NOMO-1 treated with dmso at 0.1 percent for 144 hours (cell line): ENCODE measurements at regions not wholly inside any gene's neighbourhood (a gene's known extent, or its start where the extent isn't known, plus 50 kb on each side); places are given as distances from the start of the nearest gene placed in this dataset.

Experiments used
- DNase-seq: peaks from one replicate; lab custom pipeline; 2025; ENCODE audit not compliant: unreplicated experiment; lab: John Stamatoyannopoulos, UW

DNA sequence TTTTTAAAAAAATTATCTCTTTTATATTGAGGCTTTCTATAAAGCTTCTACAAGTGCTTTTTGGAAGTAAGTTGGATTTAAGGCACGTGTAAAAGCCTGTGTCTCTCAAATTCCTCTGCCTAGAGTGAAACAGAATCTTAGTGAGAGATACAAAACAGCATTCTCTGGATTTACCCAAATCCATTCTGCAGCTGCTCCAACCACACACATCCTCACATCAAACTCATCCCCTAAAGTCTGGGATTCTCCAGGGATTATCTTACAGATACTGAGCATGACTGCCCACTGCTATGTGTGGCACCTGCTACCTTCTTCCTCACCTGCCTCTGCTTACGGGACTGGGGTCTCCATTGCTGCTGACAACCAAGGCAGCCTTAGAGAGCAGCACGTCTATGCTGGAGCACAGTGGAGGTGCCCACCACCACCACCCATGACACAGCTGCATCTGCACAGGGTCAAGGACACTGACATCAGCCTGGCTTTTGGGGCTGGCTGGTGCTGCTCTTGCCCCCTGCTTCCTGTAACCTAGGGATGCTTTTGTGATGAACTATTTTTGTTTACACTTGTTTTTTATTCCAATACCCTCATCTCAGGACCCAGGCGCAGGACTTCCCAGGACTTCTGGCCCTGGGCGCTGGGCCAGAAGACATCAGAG lies 139.2 kb upstream of the NAMPT start:
- DNase-seq, result no peak

DNA sequence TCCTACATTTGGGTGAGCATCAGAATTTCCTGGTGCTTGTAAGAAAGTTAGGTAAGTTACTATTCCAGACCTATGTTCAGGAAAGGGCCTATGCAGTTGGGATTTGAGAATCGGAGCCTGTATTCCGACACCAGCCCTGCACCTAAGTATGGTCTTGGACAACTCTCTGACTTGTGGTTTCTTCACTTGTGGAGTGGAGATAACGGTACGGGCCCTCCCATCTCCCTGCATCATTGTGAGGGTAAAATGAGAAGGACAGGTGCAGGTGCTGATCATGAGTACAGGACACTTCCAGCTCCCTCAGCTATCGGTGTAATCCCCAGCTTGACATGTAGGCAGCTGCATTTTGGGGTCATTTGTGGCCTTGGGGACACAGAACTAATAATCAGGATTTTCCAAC lies 138.3 kb upstream of the NAMPT start:
- no peak for DNase-seq

DNA sequence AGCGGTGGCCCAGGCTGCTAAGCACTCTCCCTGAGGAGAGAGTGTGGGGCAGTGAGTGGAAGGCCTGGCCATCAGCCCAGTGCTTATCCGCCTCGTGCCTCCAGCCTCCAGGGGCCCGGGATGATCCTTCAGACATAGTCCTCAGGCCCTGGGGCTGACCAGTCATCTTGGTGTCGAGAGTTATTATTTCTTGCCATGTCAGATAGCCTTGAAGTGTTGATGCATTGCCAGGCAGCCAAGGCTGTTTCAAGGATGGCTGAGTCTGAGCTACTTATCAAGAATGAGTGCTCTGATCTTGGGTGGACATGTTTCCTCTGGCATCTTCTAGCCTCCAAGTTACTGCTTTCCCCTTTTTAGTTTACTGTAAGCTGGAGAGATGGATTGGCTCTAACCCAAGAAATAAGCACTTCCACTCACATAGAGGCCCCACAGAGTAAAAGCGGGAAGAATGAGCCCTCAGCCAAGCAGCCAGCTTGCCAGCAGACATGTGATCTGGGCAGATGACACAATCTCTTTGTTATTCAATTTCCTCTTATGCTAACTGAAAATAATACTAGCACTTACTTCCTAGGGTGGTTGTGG lies 136.5 kb upstream of the NAMPT start:
- peak; percentile 25 for DNase-seq

DNA sequence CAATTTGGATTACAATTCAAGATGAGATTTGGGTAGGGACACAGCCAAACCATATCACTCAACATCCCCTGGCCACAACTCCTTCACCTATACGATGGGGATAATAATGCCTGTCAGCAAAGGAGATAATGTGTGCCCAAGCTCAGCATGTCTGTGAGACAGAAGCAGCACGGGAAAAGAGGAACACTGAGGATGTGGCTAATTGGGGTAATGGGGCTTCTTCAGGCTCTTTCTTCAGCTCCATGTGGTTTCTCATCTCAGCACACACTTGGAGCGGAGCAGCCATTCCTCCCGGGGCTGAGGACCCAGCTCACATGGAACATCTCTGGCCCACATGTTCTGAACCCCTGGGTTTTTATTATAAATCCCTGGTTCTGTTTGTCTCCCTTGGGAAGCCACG lies 136.0 kb upstream of the NAMPT start:
- no peak for DNase-seq

DNA sequence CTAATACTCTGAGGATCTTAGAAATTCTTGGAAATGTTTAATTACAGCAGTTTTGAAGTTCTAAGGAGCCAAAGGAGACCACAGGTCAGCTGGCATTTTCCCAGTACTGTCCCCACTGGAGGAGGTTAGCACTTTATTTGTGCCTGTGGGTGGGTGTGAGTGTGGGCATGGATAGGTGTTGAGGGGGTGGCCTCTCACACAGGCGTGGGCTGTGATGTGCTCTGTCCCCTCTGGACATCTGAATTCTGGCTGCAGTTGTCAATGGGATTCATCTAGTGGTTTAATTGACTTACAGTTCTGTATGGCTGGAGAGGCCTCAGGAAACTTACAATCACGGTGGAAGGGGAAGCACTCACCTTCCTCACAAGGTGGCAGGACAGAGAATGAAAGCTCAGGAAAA lies 135.4 kb upstream of the NAMPT start:
- DNase-seq, result no peak

DNA sequence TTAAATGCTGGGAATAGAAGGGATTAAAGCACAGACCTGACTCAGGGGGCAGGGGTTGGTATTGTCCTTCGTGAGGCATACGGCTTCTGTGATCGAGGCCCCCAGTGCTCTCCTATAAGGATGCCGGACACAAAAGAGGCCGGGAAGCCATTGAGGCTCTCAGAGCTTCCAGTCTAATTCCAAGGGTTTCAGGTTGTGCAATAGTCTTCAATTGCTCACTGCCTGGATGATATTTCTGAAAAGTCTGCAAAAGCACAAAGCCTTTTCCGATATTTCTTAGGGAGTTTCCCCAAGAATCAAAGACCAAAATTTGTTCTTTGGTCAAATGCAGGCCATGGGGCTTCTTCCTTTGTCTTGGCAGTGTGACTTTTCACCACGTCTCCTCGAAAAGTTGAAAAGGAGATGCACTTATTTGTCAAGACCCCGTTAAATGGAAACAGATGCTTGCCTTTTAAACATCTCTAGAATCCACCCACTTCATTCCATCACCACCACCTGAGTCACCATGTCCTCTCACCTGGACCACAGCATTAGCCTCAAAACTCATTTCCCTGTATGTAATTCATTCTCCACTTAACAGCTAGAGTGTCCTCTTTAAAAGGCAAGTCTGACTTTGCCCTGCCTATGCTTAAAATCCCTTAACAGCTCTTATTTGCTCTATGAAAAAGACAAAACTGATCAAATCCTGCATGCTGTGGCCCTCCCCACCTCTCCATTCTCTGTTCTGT lies 134.8 kb upstream of the NAMPT start:
- DNase-seq, result no peak

DNA sequence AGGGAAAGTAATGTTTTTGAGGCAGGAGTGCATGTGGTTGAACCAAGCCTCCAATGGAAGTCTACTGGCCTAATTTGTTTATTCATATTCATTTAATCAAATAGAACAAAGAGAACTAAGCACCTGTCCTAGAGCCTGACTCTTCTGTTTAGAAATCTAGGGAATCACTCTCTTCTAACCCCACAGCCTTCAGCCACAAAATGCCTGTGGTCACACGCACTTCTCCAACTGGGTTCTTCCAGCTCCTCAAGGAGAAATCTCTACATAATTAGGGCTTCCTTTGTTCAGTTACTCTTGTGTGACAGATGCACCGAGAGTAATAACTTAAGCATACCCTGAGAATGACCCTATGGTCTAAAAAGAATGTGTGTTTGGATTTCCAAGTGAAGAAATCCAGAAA lies 133.7 kb upstream of the NAMPT start:
- no peak for DNase-seq

DNA sequence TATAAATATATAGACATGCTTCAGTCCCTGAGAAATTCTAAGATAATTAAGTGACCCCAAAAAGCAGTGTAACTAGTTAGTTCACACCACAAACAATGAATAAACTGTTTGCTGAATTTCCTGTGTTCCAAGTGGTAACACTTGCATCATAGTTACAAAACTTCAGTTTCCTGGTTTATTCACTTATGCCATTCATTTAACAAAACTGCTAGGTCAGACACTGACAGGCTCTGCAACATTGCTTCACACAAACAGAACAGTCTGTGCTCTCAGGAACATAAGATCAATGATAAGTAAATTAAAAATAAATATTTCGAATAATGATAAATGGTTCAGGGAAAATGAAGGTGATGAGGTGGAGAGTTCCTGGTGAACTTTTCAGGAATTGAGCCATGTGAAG lies 133.3 kb upstream of the NAMPT start:
- DNase-seq, result peak; percentile 23

DNA sequence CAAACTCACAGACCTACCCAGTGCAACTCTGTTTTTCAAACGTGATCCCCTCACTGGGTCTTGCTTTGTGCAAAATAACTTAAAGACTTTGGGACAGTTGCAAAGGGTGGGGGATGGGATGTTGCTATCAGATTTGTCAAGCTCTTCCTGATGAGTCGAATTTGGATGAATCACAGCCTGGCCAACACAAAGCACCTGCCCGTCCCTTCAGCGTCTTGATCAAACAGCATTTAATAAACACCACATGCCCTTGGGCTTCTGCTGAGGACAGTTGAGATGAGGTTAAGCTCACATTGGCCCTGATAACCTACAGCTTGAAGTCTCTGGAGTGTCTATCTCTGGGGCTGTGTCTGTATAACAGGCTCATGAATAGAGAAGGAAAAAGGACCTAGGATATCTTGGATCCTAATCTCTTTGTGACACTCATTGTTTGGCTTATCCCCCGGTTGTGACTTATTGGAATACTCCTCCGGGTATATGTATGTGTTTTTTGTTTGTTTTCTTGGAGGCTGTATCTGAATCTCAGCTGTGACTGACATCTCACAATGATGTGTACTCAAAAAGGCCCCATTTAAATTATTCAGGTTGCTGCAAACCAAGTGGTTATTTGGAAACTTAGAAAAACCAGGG lies 132.6 kb upstream of the NAMPT start:
- no peak for DNase-seq

DNA sequence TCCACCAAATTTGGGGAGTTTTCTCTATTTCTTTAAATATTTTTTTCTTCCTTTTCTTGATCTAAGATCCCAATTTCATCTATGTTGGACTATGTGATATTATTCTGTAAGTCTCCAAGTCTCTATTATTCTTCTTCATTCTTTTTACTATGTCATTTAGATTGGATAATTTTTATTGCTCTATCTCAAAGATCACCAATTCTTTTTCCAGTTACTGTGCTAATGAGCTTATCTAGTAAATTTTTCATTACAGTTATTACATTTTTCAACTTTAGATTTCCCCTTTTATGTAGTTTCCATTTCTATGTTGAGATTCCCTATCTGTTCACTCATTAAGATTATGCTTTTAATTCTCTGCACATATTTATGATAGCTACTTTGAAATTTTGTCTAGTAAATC lies 131.6 kb upstream of the NAMPT start:
- DNase-seq, result no peak

DNA sequence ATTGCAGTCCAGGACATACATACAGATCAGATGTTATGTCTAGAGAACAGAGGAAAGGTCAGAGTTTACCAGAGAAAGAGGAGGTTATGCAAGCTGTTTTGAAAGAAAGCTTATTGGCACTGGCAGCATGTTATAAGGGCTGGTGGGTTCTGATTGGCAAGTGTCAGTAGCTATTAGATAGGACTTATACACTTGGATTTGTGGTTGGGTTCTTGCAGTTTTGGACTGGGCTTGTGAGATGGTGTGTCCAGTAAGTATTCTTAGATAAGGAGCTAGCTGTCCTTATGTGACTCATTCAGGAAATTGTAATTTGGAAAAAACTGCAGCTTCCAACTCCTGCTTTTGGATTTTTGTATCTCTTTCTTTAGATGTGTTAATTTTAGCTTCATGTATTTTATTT lies 130.7 kb upstream of the NAMPT start:
- DNase-seq, result no peak

DNA sequence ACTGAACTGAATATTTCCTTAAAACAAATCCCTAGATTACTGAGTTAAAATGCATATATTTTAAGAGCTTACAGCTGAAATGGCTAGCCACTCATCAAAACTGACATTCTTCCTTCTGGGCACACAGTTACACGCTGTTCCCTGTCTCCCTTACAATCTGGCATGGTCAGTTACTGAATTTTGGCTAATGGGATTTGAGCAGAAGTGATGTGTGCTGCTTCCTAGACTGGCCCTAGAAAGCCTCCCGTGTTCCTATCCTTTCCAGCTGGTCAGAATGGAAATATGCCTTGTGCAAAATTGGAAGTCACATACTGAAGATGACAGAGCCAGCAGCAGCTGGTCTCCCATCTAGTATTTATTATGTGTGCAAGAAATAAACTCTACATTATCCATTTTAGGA lies 128.7 kb upstream of the NAMPT start:
- DNase-seq, result no peak

DNA sequence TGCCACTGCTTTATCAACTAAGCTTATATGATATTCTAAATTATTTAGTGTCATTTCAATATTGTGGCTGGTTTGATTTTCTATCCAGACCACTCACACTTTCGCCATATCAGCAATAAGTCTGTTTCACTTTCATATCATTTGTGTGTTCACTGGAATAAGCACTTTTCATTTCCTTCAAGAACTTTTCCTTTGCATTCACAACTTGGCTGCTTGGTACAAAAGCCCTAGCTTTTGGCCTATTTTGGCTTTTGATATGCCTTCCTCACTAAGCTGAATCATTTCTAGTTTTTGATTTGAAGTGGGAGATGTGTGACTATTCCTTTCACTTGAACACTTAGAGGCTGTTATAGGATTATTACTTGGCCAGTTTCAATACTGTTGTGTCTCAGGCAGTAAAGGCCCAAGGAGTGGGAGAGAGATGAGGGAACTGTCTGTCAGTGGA lies 120.9 kb upstream of the NAMPT start:
- DNase-seq, result no peak

DNA sequence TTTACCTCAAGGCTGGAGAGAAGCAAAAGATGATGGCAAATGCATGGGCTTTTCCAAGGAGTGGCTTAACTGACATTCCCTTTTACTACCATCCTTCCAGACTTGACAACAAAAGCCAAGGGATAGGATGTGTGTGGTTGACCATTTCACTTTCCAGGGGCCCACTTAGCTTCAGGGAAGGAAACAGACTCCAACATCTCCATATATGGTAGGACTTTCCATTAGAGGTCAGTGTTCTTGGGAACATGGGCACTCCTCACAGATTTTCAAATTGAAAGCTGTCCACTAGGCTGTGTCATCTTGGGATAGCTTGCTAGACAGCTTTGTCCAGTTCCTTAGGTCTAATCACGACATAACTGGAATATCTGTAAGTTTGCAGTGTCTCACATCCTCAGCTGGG lies 118.1 kb upstream of the NAMPT start:
- no peak for DNase-seq

DNA sequence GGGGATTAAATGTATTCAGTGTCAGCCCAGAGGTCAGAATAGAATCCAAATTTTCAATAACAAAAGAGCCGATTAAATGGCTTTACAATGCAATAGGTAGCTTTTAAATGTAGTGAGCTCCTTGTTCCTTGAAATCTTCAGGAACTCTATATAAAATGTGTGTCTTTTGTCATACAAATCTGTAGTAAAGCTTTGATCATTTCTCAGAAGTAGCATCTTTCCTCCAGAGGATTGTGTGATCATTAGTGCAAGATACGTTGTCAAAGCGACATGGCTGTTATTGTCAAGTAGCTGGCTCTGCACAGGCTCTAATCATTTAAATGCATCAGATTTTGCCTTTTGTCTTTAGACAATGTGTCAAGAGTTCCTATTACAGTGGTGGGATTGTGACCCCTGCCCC lies 116.1 kb upstream of the NAMPT start:
- DNase-seq, result no peak

DNA sequence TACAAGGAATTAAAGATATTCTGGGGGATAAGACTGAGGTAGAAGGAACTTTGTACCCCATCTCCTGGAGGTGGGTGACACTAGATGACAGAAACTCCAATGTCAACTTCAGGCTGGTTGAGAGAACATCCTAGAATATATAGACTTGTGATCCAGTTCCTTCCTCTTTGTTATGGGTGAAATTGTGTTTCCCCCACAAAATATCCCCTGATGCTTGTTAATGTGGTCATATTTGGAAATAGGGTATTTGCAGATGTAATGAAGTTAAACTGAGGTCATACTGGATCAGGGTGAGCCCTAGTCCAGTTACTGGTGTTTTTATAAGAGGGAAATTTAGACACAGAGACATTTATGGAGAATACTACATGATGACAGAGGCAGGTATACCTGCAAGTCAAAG lies 114.0 kb upstream of the NAMPT start:
- DNase-seq, result no peak

DNA sequence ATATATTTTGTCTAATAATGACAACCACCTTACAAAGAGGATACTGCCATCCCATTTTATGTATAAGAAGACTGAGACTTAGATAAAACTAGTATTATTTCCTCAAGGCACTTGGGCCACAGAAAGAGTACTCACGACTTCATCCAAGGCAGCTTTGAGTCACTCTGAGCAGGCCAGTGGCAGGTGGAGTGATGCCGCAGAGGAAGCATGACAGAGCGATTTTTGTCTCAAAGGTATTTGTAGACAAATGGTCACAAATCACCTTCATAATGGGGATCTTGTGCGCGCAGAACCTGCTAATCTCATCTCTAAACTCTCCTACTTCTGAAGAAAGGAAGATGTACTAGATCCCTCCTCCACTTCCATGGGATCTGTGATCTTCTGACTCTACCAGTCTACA lies 113.2 kb upstream of the NAMPT start:
- DNase-seq, result no peak

DNA sequence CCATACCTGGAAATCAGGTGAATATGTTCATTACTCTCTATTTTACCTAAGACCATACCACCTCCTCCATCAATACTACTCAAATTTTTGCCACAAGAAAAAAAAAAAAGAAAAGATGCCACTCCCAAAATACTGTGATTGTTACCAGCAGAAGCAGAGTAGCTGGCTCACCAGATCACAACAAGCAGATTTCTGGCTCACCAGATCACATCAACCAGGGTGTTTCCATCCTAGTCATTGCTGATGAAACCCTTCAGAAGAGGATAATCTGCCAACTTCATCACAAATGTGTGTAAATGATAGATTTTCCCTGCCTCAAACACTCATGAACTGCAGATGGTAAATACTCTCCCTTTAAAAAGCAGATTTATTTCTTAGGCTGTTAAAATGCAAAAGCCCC lies 109.7 kb upstream of the NAMPT start:
- no peak for DNase-seq

DNA sequence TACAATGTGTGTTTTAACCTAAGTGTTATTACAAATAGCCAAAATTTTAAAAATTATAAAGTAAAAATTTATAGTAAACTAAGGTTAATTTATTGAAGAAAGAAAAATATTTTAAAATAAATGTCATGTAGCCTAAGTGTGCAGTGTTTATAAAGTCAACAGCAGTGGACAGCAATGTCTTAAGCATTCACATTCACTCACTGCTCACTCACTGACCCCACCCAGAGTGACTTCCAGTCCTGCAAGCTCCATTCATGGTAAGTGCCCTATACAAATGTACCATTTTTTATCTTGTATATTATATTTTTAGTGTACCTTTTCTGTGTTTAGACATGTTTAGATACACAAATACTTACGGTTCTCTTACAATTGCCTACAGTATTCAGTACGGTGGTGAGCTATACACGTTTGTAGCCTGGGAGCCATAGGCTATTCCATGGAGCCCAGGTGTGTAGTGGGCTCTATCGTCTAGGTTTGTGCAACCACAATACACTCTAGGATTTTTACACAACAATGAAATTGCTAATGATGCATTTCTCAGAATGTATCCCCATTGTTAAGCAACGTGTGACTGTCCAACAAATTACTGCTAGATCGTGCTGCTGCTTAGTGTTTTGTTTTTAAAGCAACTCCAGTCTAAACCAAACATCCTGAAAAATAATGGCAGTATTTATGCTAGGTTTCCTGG lies 108.9 kb upstream of the NAMPT start:
- no peak for DNase-seq

DNA sequence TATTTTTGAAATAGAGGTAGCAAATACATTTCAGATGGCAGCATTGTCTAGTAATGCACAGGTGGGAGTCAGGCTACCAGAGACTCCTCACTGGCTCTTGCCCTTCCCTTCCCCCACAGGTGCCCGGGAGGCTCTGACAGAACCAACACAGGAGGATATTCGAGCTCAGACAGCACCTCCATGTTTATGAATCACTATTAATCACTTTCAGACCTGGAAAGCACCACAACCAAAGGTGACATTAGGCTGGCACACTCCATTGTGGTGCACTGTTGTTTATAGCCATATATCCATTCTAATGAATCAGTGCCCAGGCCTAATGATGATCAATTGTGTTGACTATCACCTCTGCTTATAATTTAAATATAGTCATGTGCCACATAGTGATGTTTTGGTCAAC lies 107.8 kb upstream of the NAMPT start:
- DNase-seq, result no peak

DNA sequence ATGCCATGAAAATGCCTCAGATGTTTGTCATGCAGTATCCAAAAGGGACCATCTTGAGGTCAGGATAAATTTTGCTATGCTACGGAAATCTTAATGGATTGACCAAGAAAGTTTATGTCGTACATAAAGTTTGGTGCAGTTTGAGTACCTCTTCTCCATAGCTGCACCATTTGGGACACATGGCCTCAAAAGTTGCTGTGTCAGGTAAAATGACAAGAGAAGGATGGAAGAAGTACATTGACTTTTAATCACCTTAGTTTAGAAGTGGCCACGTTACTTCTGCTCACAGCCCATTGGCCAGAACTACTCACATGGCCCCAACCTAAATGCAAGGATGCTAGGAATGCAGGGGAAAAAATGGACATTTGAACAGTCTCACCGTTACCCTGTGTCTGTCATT lies 107.4 kb upstream of the NAMPT start:
- no peak for DNase-seq

DNA sequence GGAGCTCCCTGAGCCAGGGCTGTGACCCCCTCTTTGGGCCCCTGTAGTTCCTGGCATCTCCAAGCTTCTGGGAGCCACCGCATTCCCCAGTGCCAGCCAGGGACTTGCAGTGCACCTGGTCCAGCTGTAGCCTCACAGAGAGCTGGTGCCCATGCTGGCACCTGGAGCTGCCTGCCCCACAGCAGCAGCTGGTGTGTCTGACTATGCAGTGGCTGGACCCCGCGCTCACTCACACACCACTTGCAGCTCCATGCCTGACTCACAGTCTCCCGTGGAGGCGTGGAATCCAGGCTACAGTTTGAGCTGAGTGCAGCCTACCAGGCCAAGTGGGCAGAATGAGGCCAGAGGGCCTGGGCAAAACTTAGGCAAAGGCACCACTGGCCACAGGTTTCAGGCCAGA lies 102.2 kb upstream of the NAMPT start:
- DNase-seq, result no peak
